ENCODE measurements at regions not wholly inside any gene's neighbourhood (a gene's known extent, or its start where the extent isn't known, plus 50 kb on each side); places are given as distances from the start of the nearest gene placed in this dataset.

GRCh38 chr6:130513770-130514169 lies 148.0 kb downstream of the TMEM200A start:
- H3K36me3 ChIP-seq (ENCODE audit: control insufficient read depth, insufficient read depth, low read length), result no peaks in the 10 kb centered on the region
- H3K27ac ChIP-seq (ENCODE audit: insufficient read depth, low read length), result no peak overlapping the region
- no peak overlapping the region for H3K4me3 ChIP-seq (replicated peaks in 1 of 4; ENCODE audit: control extremely low read depth in 1 of 4, insufficient read depth in 1 of 4, low read depth in 3 of 4, low read length in 4 of 4)
- H3K9me3 ChIP-seq (ENCODE audit: control insufficient read depth, insufficient read depth, low read depth, low read length), result no peaks in the 10 kb centered on the region
- no peak overlapping the region for H2AFZ ChIP-seq (ENCODE audit: low read length)
- no peaks in the 10 kb centered on the region for H3K4me1 ChIP-seq (ENCODE audit: control insufficient read depth, extremely low read depth, insufficient read depth, low read length)
- peak; percentile 41 to 98 for DNase-seq (ENCODE audit: low read depth in 2 of 2)
- H4K20me1 ChIP-seq (ENCODE audit: control insufficient read depth, extremely low read depth, insufficient read depth, low read length), result no peaks in the 10 kb centered on the region
- H3K4me2 ChIP-seq (ENCODE audit: extremely low read depth, insufficient read depth, low read length), result no peak overlapping the region
- TF ChIP-seq CTCF (conservative IDR thresholded peaks at IDR 0.05 in 1 of 2, IDR thresholded peaks at IDR 0.05 in 1 of 2; ENCODE audit: low read depth in 1 of 2, low read length in 2 of 2) (no peak), EZH2 (IDR thresholded peaks at IDR 0.05; ENCODE audit: low read length, missing control alignments) (no peak)
- no peaks in the 10 kb centered on the region for H3K27me3 ChIP-seq (ENCODE audit: control insufficient read depth, insufficient read depth, low read length)
- no peak overlapping the region for H3K9ac ChIP-seq (ENCODE audit: insufficient read depth, low read length)
- no peaks in the 10 kb centered on the region for H3K79me2 ChIP-seq (ENCODE audit: control insufficient read depth, insufficient read depth, low read length)

DNA sequence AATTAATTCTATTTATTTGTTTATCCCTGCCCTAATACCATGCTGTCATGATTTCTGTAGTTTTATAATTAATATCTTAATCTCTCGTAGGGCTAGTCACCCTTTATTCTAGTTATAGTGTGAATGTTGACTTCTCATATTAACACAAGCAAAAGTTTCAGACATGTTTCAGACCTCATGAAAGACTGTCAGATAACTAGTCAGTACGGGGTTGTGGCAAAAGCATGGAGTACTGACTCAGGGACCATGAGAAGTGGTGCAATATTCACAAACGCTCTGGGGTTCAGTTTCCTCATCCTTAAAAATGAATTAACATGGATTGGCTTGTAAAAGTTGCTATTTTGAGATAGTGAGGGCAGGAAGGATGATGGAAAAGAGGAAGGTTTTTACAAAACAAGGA lies 148.9 kb downstream of the TMEM200A start:
- Histone ChIP-seq H3K9me3 (ENCODE audit: control insufficient read depth, insufficient read depth, low read depth, low read length) (no peaks in the 10 kb centered on the region), H2AFZ (ENCODE audit: low read length) (no peak overlapping the region), H3K27ac (ENCODE audit: insufficient read depth, low read length) (no peak overlapping the region), H3K36me3 (ENCODE audit: control insufficient read depth, insufficient read depth, low read length) (no peaks in the 10 kb centered on the region), H3K4me2 (ENCODE audit: extremely low read depth, insufficient read depth, low read length) (no peak overlapping the region), H3K79me2 (ENCODE audit: control insufficient read depth, insufficient read depth, low read length) (no peaks in the 10 kb centered on the region), H3K4me3 (replicated peaks in 1 of 4; ENCODE audit: control extremely low read depth in 1 of 4, insufficient read depth in 1 of 4, low read depth in 3 of 4, low read length in 4 of 4) (no peak overlapping the region), H4K20me1 (ENCODE audit: control insufficient read depth, extremely low read depth, insufficient read depth, low read length) (no peaks in the 10 kb centered on the region), H3K4me1 (ENCODE audit: control insufficient read depth, extremely low read depth, insufficient read depth, low read length) (no peaks in the 10 kb centered on the region), H3K9ac (ENCODE audit: insufficient read depth, low read length) (no peak overlapping the region), H3K27me3 (ENCODE audit: control insufficient read depth, insufficient read depth, low read length) (no peaks in the 10 kb centered on the region)
- DNase-seq (ENCODE audit: low read depth in 2 of 2), result no peak
- TF ChIP-seq EZH2 (IDR thresholded peaks at IDR 0.05; ENCODE audit: low read length, missing control alignments), result no peak
- TF ChIP-seq CTCF (conservative IDR thresholded peaks at IDR 0.05 in 1 of 2, IDR thresholded peaks at IDR 0.05 in 1 of 2; ENCODE audit: low read depth in 1 of 2, low read length in 2 of 2), result no peak

- Histone ChIP-seq H3K27ac (ENCODE audit: insufficient read depth, low read length) (no peak overlapping the region), H3K9ac (ENCODE audit: insufficient read depth, low read length) (no peak overlapping the region), H3K4me1 (ENCODE audit: control insufficient read depth, extremely low read depth, insufficient read depth, low read length) (no peaks in the 10 kb centered on the region), H4K20me1 (ENCODE audit: control insufficient read depth, extremely low read depth, insufficient read depth, low read length) (no peaks in the 10 kb centered on the region), H3K27me3 (ENCODE audit: control insufficient read depth, insufficient read depth, low read length) (no peaks in the 10 kb centered on the region), H3K4me2 (ENCODE audit: extremely low read depth, insufficient read depth, low read length) (no peak overlapping the region), H2AFZ (ENCODE audit: low read length) (no peak overlapping the region), H3K79me2 (ENCODE audit: control insufficient read depth, insufficient read depth, low read length) (no peaks in the 10 kb centered on the region), H3K36me3 (ENCODE audit: control insufficient read depth, insufficient read depth, low read length) (no peaks in the 10 kb centered on the region), H3K9me3 (ENCODE audit: control insufficient read depth, insufficient read depth, low read depth, low read length) (no peaks in the 10 kb centered on the region), H3K4me3 (replicated peaks in 1 of 4; ENCODE audit: control extremely low read depth in 1 of 4, insufficient read depth in 1 of 4, low read depth in 3 of 4, low read length in 4 of 4) (no peak overlapping the region)
- DNase-seq (ENCODE audit: low read depth in 2 of 2), result peak in 1 of 2 donors; percentile 36
- no peak for TF ChIP-seq EZH2 (IDR thresholded peaks at IDR 0.05; ENCODE audit: low read length, missing control alignments)
- no peak for TF ChIP-seq CTCF (conservative IDR thresholded peaks at IDR 0.05 in 1 of 2, IDR thresholded peaks at IDR 0.05 in 1 of 2; ENCODE audit: low read depth in 1 of 2, low read length in 2 of 2)
Measured at GRCh38 chr6:130515306-130515705, 149.5 kb downstream of the TMEM200A start.
